ENCODE measurements at regions not wholly inside any gene's neighbourhood (a gene's known extent, or its start where the extent isn't known, plus 50 kb on each side); places are given as distances from the start of the nearest gene placed in this dataset.

- Histone ChIP-seq H3K79me2 (ENCODE audit: insufficient read depth, low read length) (no peaks in the 10 kb centered on the region), H2AK5ac (ENCODE audit: insufficient read length, low read length) (no peak overlapping the region), H3K79me1 (ENCODE audit: insufficient read depth, low read depth, low read length, poor library complexity, severe bottlenecking) (no peaks in the 10 kb centered on the region), H3K4me1 (ENCODE audit: insufficient read depth, low read length) (no peaks in the 10 kb centered on the region), H3K23me2 (ENCODE audit: insufficient read length, low read depth, low read length, poor library complexity, severe bottlenecking) (no peaks in the 10 kb centered on the region), H2BK20ac (ENCODE audit: low read depth, low read length, poor library complexity, severe bottlenecking) (no peak overlapping the region), H3K23ac (ENCODE audit: insufficient read length, low read depth, low read length) (no peak overlapping the region), H4K20me1 (ENCODE audit: control insufficient read depth, insufficient read depth, insufficient read length) (no peaks in the 10 kb centered on the region), H3K27ac (ENCODE audit: insufficient read length, low read depth, low read length) (no peak overlapping the region), H2BK15ac (ENCODE audit: low read depth, low read length) (no peak overlapping the region), H3K9me3 (ENCODE audit: control insufficient read depth, low read depth, low read length) (no peaks in the 10 kb centered on the region), H3K4me2 (ENCODE audit: insufficient read depth, insufficient read length, low read length) (no peak overlapping the region), H4K8ac (replicated peaks; ENCODE audit: insufficient read length, low read depth, low read length) (no peak overlapping the region), H3T11ph (ENCODE audit: low read length) (no peak overlapping the region), H3K14ac (ENCODE audit: insufficient read depth, low read length) (no peak overlapping the region), H3K9ac (ENCODE audit: extremely low read depth, insufficient read length, low read length) (no peak overlapping the region), H2BK120ac (ENCODE audit: low read depth, low read length, poor library complexity, severe bottlenecking) (no peak overlapping the region), H2BK12ac (ENCODE audit: insufficient read length, low read depth, low read length) (no peak overlapping the region), H4K91ac (ENCODE audit: insufficient read length, low read depth, low read length) (no peak overlapping the region), H3K27me3 (ENCODE audit: insufficient read depth, low read length) (no peaks in the 10 kb centered on the region), H3K56ac (ENCODE audit: insufficient read length, low read depth, low read length) (no peak overlapping the region), H2BK5ac (ENCODE audit: insufficient read length, low read length) (no peak overlapping the region), H3K4ac (ENCODE audit: low read depth, low read length) (no peak overlapping the region), H3K18ac (ENCODE audit: insufficient read length, low read depth, low read length) (no peak overlapping the region), H4K5ac (ENCODE audit: insufficient read length, low read depth, low read length) (no peak overlapping the region), H2AFZ (ENCODE audit: low read length) (no peak overlapping the region)
- H3K9me3 Mint-ChIP-seq: peaks cover 7 to 8% of the 10 kb centered on the region in 2 experiments; a peak in 4 of 5 replicates
- no peak for DNase-seq
- no CpG with 5 or more reads among the region's 5 CpGs for WGBS (ENCODE audit: extremely low coverage, insufficient read length, low lambda C conversion rate)
- no peak overlapping the region; a peak in 1 of 7 replicates for H3K27ac Mint-ChIP-seq
- peaks cover 0 to 9% of the 10 kb centered on the region in 2 experiments; a peak in 2 of 4 replicates for H3K4me1 Mint-ChIP-seq
- peaks cover 0 to 7% (median 0%) of the 10 kb centered on the region in 3 experiments; a peak in 1 of 7 replicates for H3K36me3 Mint-ChIP-seq (ENCODE audit: insufficient read depth in 1 of 3, low read depth in 3 of 3)
- TF ChIP-seq, protein P1, sequence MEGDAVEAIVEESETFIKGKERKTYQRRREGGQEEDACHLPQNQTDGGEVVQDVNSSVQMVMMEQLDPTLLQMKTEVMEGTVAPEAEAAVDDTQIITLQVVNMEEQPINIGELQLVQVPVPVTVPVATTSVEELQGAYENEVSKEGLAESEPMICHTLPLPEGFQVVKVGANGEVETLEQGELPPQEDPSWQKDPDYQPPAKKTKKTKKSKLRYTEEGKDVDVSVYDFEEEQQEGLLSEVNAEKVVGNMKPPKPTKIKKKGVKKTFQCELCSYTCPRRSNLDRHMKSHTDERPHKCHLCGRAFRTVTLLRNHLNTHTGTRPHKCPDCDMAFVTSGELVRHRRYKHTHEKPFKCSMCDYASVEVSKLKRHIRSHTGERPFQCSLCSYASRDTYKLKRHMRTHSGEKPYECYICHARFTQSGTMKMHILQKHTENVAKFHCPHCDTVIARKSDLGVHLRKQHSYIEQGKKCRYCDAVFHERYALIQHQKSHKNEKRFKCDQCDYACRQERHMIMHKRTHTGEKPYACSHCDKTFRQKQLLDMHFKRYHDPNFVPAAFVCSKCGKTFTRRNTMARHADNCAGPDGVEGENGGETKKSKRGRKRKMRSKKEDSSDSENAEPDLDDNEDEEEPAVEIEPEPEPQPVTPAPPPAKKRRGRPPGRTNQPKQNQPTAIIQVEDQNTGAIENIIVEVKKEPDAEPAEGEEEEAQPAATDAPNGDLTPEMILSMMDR (conservative IDR thresholded peaks at IDR 0.05): no peak
- H3K4me3 Mint-ChIP-seq: no peak overlapping the region
- H3K27me3 Mint-ChIP-seq (ENCODE audit: low read depth): peaks cover 8% of the 10 kb centered on the region
Measured at GRCh38 chr22:27286711-27287110, 514.8 kb downstream of the MN1 start.
